GM12878 (cell line): ENCODE measurements at regions not wholly inside any gene's neighbourhood (a gene's known extent, or its start where the extent isn't known, plus 50 kb on each side); places are given as distances from the start of the nearest gene placed in this dataset.

Experiments used
- ATAC-seq: fragments of 200-7000 bp; cut with Tn5 transposase; 3 replicates; pipeline ENCODE4 v1.9.1; 2020; ENCODE audit warnings: mild to moderate bottlenecking, moderate library complexity
- BruUV-seq: library from RNA; stranded (reverse); fragments of 400-500 nt; replicated peaks from 2 replicates; lab custom pipeline; 2021; lab: Mats Ljungman, UMichigan
- CTCF ChIA-PET: fragments of 300-600 bp; sonication (Branson Sonifier 250); formaldehyde crosslinking; extraction: SDS; loops from one replicate; lab custom pipeline; 2021; ENCODE audit warnings: inconsistent platforms; lab: Yijun Ruan, JAX
- POLR2A ChIA-PET: fragments of 350-600 bp; formaldehyde crosslinking; extraction: SDS; loops from one replicate; lab custom pipeline; 2021; ENCODE audit warnings: inconsistent platforms; lab: Charles Lee
- RAD21 ChIA-PET: fragments of 300-600 bp; sonication (Branson Sonifier 250); formaldehyde crosslinking; loops from one replicate; lab custom pipeline; 2023; ENCODE audit warnings: antibody characterized with exemption; ENCODE audit not compliant: unreplicated experiment; lab: Charles Lee
- SMC1A ChIA-PET: fragments of 300-600 bp; sonication (Branson Sonifier 250); formaldehyde crosslinking; loops from one replicate; lab custom pipeline; 2023; ENCODE audit not compliant: unreplicated experiment, uncharacterized antibody; lab: Charles Lee
- DNase-seq: peaks from one replicate; pipeline ENCODE4 v3.0.0-alpha.2; 2011; ENCODE audit warnings: low read depth, low spot score
- FAIRE-seq: peaks from 3 replicates; lab custom pipeline; 2011; peaks lifted over from hg19 to GRCh38; lab: Jason Lieb, UNC
- H2AFZ ChIP-seq: 2 replicates; pipeline ENCODE4 v1.6.0; 2011; ENCODE audit warnings: low read depth, low read length, control low read depth; ENCODE audit not compliant: control insufficient read depth
- H3K27ac ChIP-seq: 2 replicates; pipeline ENCODE4 v1.5.1; 2011; ENCODE audit warnings: control low read depth; ENCODE audit not compliant: control insufficient read depth, insufficient read depth
- H3K27me3 ChIP-seq, 2 experiments: replicated peaks in 1 of 2; 2 replicates each; pipeline versions ENCODE4 v1.6.0 to v1.6.1; 2011; ENCODE audit warnings: low read length in 1 of 2; ENCODE audit not compliant: control insufficient read depth in 2 of 2, insufficient read depth in 2 of 2
- H3K36me3 ChIP-seq, 2 experiments: 2 replicates each; pipeline ENCODE4 v1.5.1; 2011; ENCODE audit warnings: low read length in 1 of 2; ENCODE audit not compliant: control insufficient read depth in 2 of 2, insufficient read depth in 2 of 2
- H3K4me1 ChIP-seq: 2 replicates; pipeline ENCODE4 v1.6.1; 2011; ENCODE audit warnings: mild to moderate bottlenecking, low read length, moderate library complexity, mixed read lengths; ENCODE audit not compliant: control insufficient read depth, insufficient read depth
- H3K4me2 ChIP-seq: 2 replicates; pipeline ENCODE4 v1.6.0; 2011; ENCODE audit warnings: control low read depth; ENCODE audit not compliant: control insufficient read depth, insufficient read depth
- H3K4me3 ChIP-seq: fragments of 200-600 bp; sonication (generic); 2 replicates; pipeline ENCODE4 v1.5.1; 2016
- H3K79me2 ChIP-seq: 2 replicates; pipeline ENCODE4 v1.6.0; 2011; ENCODE audit warnings: low read length; ENCODE audit not compliant: control insufficient read depth, insufficient read depth
- H3K9ac ChIP-seq: 2 replicates; pipeline ENCODE4 v1.8.0; 2011; ENCODE audit warnings: low read length, control low read depth, mixed read lengths; ENCODE audit not compliant: control insufficient read depth, insufficient read depth
- H3K9me3 ChIP-seq: replicated peaks from 3 replicates; pipeline ENCODE4 v1.5.1; 2011; ENCODE audit warnings: mild to moderate bottlenecking, low read length; ENCODE audit not compliant: control insufficient read depth, insufficient read depth
- H4K20me1 ChIP-seq: 2 replicates; pipeline ENCODE4 v1.6.0; 2011; ENCODE audit not compliant: control insufficient read depth, insufficient read depth
- ATF7 ChIP-seq: fragments of 450-650 bp; IDR thresholded peaks from 2 replicates; pipeline ENCODE4 v1.6.1; 2016; ENCODE audit warnings: low read depth, mild to moderate bottlenecking
- CBX5 ChIP-seq: sonication (generic); IDR thresholded peaks from 2 replicates; pipeline ENCODE4 v1.6.1; 2016; ENCODE audit warnings: low read depth, moderate library complexity, mild to moderate bottlenecking, inconsistent platforms
- CUX1 ChIP-seq: IDR thresholded peaks from 2 replicates; pipeline ENCODE4 v1.6.1; 2012; ENCODE audit warnings: improper control_type of control experiment, low read depth, low read length; ENCODE audit not compliant: insufficient replicate concordance
- EGR1 ChIP-seq, 2 experiments: IDR thresholded peaks; 1 replicate in 1 of 2; 2 replicates in 1 of 2; pipeline ENCODE4 v1.6.1; 2011 to 2012; ENCODE audit warnings: low read depth in 2 of 2, low read length in 2 of 2, borderline replicate concordance in 1 of 2, mild to moderate bottlenecking in 1 of 2, moderate library complexity in 1 of 2
- HDAC6 ChIP-seq: fragments of 200-600 bp; sonication (generic); IDR thresholded peaks from one replicate; pipeline ENCODE4 v1.8.0; 2017; ENCODE audit warnings: antibody characterized with exemption; ENCODE audit not compliant: unreplicated experiment
- IKZF2 ChIP-seq, 2 experiments: fragments of 450-650 bp; IDR thresholded peaks; 2 replicates each; pipeline ENCODE4 v1.6.1; 2017; ENCODE audit warnings: mild to moderate bottlenecking in 2 of 2, moderate library complexity in 2 of 2
- JUNB ChIP-seq: IDR thresholded peaks from 2 replicates; pipeline ENCODE4 v1.6.1; 2016; ENCODE audit warnings: antibody characterized with exemption, mild to moderate bottlenecking
- MAX ChIP-seq: IDR thresholded peaks from 2 replicates; pipeline ENCODE4 v1.6.1; 2012; ENCODE audit warnings: low read depth, low read length, improper control_type of control experiment
- MEF2B ChIP-seq: fragments of 450-650 bp; IDR thresholded peaks from 2 replicates; pipeline ENCODE4 v1.6.1; 2018; ENCODE audit warnings: mild to moderate bottlenecking, moderate library complexity; ENCODE audit not compliant: partially characterized antibody, poor library complexity, severe bottlenecking
- MLLT1 ChIP-seq: fragments of 450-650 bp; IDR thresholded peaks from 2 replicates; pipeline ENCODE4 v1.6.1; 2016; ENCODE audit warnings: mild to moderate bottlenecking
- MXI1 ChIP-seq: fragments of 150-350 bp; IDR thresholded peaks from 2 replicates; pipeline ENCODE4 v1.6.1; 2011; ENCODE audit warnings: low read depth, mild to moderate bottlenecking, inconsistent platforms, low read length, improper control_type of control experiment
- NFIC ChIP-seq: IDR thresholded peaks from 2 replicates; pipeline ENCODE4 v1.6.1; 2012; ENCODE audit warnings: low read depth, mild to moderate bottlenecking, inconsistent platforms, low read length, moderate library complexity
- NR2C2 ChIP-seq: IDR thresholded peaks from 2 replicates; pipeline ENCODE4 v1.6.1; 2011; ENCODE audit warnings: borderline replicate concordance, low read depth; ENCODE audit not compliant: control insufficient read depth, insufficient read length
- POLR2AphosphoS2 ChIP-seq: IDR thresholded peaks from 2 replicates; pipeline ENCODE4 v1.6.1; 2011; ENCODE audit warnings: low read depth, mild to moderate bottlenecking, low read length, improper control_type of control experiment, moderate library complexity
- SMAD1 ChIP-seq: fragments of 450-650 bp; IDR thresholded peaks from 2 replicates; pipeline ENCODE4 v1.6.1; 2018; ENCODE audit warnings: mild to moderate bottlenecking, low read depth; ENCODE audit not compliant: partially characterized antibody
- SP1 ChIP-seq: IDR thresholded peaks from one replicate; pipeline ENCODE4 v1.6.1; 2011; ENCODE audit warnings: low read depth, low read length
- YY1 ChIP-seq: IDR thresholded peaks from 2 replicates; pipeline ENCODE4 v1.6.1; 2011; ENCODE audit warnings: low read depth, mild to moderate bottlenecking, low read length
- WGBS: methylation state at CpG from one replicate; pipeline ENCODE4 v1.1.6; 2016; ENCODE audit warnings: low lambda C conversion rate; ENCODE audit not compliant: insufficient replicate concordance, insufficient coverage; ENCODE audit errors: missing lambda C conversion rate; 5-methylcytosine and 5-hydroxymethylcytosine counted together
- in situ Hi-C: fragments of 300-500 bp; cut with MboI; formaldehyde crosslinking; loops from 9 replicates; pipeline ENCODE4 v1.14.3; 2018; ENCODE audit warnings: mixed read lengths
- intact Hi-C: fragments of 100-400 bp; cut with micrococcal nuclease; formaldehyde crosslinking; loops from one replicate; pipeline ENCODE4 v1.14.2; 2022; ENCODE audit not compliant: unreplicated experiment

GRCh38 chr5:2180456-2180855, 297.7 kb upstream of the IRX4 start:
- no peak overlapping the region for H3K9ac ChIP-seq
- no peaks in the 10 kb centered on the region; the same call in 2 of the 3 replicates for H3K9me3 ChIP-seq
- FAIRE-seq (no peak), DNase-seq (no peak), ATAC-seq (no peak)
- H3K4me3 ChIP-seq: no peak overlapping the region
- no peak overlapping the region for H2AFZ ChIP-seq
- BruUV-seq: no TSS peak
- ChIA-PET SMC1A (no interaction called here), POLR2A (no interaction called here), RAD21 (no interaction called here), CTCF (no interaction called here)
- TF ChIP-seq POLR2AphosphoS2 (no peak), EGR1 (IDR thresholded peaks at IDR 0.05; ENCODE audit: borderline replicate concordance in 1 of 2, low read depth in 2 of 2, low read length in 2 of 2) (no peak), CBX5 (no peak), SMAD1 (no peak), HDAC6 (no peak), MLLT1 (no peak), IKZF2 (IDR thresholded peaks at IDR 0.05) (no peak), MEF2B (no peak), CUX1 (no peak), MXI1 (no peak), MAX (no peak), JUNB (no peak), SP1 (no peak), YY1 (no peak), NFIC (no peak), NR2C2 (no peak), ATF7 (no peak)
- no peaks in the 10 kb centered on the region for H3K79me2 ChIP-seq
- 50% methylated on average over 17 of the region's 17 CpGs for WGBS
- no peak overlapping the region for H3K27ac ChIP-seq
- H3K4me2 ChIP-seq: no peak overlapping the region
- no peaks in the 10 kb centered on the region for H3K36me3 ChIP-seq
- H3K27me3 ChIP-seq: no peaks in the 10 kb centered on the region
- H3K4me1 ChIP-seq: no peaks in the 10 kb centered on the region
- intact Hi-C loops: no loop called here
- in situ Hi-C loops: no loop called here
- H4K20me1 ChIP-seq: no peaks in the 10 kb centered on the region
